Fibroblast of skin of right biceps (primary cell): ENCODE measurements at regions not wholly inside any gene's neighbourhood (a gene's known extent, or its start where the extent isn't known, plus 50 kb on each side); places are given as distances from the start of the nearest gene placed in this dataset.
"Not testable (repeated sequence)": the region's sequence is repeated elsewhere in the genome, so short reads cannot be mapped to it uniquely, and the experiment has no call there.

Source experiments
- DNase-seq: peaks from one replicate; pipeline ENCODE4 v3.0.0-alpha.2; 2013

DNA sequence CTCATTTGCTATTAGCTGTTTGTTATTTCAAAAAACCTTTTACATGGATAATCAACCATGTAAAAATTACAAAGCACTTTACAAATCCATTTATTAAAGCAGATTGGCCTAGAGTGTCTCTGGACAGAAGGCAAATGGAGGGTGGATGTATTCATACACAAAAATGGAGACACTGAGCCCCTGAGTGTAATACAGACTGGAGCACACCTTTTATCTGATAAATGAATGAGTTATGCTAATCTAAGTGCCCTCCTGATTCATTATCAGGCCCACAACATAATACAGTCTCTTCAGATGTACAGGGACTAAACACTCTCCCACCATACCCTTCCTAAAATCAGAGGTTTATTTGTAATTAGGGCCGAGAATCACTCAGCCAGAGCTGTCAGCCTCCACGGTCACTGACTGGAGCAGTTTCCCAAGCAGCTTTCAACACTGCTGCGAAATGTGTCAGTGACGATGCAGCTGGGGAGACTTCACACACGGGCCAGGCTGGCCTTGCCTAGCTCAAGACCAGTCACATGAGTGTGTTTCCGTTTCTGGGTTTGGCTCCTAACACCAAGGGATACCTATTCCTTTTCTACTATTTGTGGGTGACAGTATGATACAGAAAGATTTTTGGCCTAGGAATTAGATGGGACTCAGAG, 271.8 kb downstream of the ZIC1 start:
- DNase-seq, result no peak

DNA sequence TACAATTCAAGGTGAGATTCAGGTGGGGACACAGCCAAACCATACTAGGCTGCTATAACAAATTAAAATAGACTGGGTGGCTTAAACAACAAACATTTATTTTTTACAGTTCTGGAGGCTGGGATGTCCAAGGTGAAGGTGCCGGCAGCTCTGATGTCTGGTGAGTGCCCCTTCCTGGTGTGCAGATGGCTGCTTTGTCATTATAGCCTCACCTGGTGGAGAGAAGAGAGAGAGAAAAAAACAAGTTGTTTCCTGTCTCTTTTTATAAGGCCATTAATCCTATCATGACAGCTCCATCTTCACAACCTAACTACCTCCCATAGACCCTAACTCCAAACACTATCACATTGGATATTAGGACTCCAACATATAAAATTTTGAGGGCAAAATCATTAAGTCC, 279.7 kb downstream of the ZIC1 start:
- DNase-seq, result no peak

DNA sequence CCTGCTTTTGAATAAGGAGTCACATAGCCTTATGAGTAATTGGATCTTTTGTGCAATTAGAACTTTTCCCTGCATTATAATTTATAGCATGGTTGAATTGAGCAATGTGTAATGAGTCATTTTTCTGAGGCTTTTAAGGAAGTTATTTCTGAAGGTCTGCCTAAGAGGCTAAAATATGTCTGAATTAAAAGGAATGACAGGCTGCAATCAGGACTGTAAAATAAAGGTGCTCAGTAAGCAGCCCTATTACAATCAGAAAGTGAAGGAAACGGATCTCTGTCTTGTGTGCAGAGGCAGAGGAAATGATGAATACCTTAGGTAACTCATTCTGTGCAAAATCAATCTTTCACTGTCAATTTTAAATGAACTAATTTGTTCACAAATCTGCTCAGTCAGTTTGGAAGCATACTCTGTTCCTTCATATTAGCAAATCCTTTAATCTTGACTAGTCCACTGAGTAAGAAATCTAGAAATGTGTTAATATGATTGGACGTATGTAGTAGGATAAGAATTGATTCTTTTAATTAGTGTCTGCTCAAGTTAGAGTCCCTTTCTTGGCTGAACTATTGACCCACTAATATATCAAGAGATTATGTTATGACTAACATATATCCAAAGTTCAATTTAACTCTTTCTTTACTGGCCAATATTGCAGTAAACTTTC, 290.1 kb downstream of the ZIC1 start:
- peak; percentile 80 for DNase-seq

DNA sequence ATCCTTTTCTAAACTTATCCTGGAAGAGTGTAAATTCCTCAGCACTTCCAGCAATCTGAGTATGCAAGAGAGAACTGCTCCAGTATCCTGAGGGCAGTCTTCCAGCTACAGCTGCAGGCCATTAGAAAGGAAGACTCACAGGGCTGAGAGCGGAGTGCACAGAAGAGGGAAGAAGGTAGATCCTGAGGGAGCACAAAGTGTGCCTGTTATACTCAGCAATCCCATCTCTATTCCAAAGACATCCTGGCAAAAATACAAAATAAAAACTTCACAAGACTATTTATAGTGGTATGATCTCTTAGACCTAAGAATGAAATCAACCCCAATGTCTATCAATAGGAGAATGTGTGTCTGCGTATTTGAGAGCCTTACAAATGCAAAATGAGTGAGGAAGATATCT, 292.0 kb downstream of the ZIC1 start:
- DNase-seq, result peak; percentile 29

DNA sequence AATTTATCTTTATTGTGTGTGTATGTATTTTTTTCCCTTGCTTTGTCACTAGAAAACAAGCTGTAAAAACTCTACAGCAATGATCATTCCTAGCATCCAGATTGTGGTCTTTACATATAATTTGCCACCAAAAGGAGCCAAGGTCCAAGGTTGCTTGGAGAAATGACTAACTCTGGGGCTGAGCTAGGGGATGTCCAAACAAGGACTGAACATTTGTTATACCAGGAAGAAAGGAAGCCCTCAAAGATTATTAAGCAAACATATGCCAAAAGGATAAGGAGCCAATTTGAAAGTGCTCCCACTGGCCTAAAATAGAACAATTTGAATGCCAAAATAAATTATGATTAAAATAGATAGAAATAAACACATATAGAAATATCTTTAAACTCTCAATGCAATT, 293.3 kb downstream of the ZIC1 start:
- peak; percentile 14 for DNase-seq

DNA sequence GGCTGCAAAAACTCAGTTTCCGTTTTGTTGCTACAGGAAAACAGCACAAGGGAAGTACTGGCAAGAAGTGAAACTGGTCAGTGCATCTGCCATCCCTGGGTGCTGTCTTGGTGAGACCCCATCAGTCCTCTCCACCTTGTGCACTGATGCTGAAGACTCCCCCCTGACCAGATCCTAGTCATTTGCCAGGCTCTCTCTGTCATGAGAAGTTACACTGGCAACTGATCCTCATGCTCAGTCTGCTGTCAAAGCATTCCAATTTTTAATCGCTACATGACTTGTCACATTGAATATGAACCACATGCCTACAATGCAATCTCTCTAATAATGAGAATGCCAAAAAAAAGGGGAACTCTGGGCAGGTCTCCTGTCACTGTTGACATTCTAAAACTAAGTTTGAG, 296.5 kb downstream of the ZIC1 start:
- no peak for DNase-seq

DNA sequence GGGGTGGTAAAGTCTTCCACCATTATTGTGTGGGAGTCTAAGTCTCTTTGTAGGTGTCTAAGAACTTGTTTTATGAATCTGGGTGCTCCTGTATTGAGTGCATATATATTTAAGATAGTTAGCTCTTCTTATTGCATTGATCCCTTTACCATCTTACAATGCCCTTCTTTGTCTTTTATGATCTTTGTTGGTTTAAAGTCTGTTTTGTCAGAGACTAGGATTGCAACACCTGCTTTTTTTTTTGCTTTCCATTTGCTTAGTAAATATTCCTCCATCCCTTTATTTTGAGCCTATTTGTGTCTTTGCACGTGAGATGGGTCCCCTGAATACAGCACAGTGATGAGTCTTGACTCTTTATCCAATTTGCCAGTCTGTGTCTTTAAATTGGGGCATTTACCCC, 301.6 kb downstream of the ZIC1 start:
- DNase-seq, result not testable (repeated sequence)

DNA sequence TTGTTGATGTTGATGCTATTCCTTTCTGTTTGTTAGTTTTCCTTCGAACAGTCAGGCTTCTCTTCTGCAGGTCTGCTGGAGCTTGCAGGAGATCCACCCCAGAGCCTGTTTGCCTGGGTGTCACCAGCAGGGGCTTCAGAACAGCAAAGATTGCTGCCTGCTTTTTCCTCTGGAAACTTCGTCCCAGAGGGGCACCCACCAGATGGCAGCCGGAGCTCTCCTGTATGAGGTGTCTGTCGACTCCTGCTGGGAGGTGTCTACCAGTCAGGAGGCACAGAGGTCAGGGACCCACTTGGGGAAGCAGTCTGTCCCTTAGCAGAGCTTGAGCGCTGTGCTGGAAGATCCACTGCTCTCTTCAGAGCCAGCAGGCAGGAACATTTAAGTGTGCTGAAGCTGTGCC, 303.2 kb downstream of the ZIC1 start:
- DNase-seq, result no peak

DNA sequence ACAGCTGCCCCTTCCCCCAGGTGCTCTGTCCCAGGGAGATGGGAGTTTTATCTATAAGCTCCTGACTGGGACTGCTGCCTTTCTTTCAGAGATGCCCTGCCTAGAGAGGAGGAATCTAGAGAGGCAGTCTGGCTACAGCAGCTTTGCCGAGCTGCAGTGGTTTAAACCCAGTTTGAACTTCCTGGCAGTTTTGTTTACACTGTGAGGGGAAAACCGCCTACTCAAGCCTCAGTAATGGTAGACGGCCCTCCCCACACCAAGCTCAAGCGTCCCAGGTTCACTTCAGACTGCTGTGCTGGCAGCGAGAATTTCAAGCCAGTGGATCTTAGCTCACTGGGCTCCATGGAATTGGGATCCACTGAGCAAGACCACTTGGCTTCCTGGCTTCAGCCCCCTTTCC, 303.6 kb downstream of the ZIC1 start:
- not testable (repeated sequence) for DNase-seq

DNA sequence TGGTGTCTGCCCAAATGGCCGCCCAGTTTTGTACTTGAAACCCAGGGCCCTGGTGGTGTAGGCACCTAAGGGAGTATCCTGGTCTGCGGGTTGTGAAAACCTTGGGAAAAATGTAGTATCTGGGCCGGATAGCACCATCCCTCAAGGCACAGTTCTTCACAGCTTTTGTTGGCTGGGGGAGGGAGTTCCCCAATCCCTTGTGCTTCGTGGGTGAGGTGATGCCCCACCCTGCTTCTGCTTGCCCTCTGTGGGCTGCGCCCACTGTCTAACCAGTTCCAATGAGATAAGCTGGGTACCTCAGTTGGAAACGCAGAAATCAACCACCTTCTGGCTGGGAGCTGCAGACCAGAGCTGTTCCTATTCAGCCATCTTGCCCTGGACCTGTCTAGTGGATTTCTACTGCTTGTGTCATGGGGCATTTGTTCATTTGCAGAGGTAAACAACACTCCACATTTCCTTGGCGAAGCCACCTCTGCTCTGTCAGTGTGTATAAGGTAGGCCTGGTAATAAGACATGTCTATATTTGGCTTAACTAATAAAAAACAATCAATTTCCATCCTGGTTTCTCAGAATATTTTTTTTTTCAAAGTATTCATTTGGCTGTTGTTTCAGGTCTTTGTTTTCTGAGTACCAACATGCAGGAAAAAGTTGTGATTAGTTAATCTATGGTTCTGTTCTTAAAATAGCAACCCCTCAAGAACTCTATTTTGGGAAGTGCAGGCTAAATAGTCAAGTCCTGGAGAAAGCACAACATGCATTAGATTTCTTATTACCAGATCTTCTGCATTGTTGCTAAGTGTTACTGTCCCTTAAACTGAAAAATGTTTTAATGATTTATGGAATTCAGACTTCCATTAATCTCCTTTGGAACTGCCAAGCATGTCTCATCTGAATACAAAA, 304.3 kb downstream of the ZIC1 start:
- no peak for DNase-seq

DNA sequence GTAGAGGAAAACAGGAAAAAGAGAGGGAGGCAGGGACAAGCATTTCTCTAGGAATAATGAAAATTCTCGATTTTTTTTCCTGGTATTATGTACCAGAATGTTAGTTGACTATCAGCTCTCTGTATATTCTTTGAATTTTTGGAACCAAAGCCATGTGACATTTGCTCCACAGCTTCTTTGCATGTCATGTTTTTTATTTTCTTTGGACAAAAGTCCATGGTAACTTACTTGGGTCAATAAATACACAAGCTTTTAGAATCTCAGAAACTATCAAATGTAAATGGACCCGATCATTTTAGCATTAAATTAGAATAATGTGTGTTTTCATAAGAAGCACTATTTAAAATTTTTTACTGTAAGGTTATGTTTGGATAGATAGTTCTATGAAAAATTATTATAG, 320.5 kb downstream of the ZIC1 start:
- no peak for DNase-seq

DNA sequence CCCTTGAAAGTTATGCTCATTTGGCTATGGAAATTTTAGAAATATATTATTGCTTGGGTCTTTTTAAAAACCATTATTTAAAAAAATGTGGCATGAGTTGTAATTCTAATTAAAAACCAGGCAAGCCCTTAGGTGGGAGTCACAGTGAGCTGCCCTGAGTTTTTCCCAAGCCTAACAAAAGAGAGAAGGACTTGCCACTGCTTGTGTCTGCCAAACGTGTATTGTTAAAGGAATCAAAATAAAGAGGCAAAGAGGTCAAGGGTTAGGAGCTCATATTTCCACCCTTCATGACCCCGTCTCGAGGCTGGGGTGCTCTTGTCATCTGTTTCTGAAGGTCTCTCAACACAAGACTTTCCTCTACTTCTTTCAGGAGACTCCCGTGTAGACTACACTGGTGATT, 321.1 kb downstream of the ZIC1 start:
- DNase-seq, result no peak

DNA sequence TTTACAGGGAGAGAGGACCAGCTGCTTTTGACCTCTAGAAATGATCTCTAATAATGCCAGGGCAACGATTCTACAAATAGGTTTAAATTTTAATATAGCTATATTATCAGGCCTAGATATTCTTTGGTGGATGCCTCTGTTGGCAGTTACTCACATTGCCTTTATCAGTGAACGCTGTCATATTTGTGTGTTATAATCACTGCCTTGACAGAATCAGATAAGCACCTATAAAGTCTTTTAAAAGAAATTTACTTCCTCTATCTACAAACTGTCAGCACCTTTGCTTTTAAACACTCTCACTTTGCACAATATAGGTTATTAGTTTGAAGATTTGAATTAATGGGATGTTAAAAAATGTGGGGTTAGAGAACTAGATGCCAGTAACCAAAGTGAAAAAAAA, 324.1 kb downstream of the ZIC1 start:
- no peak for DNase-seq

DNA sequence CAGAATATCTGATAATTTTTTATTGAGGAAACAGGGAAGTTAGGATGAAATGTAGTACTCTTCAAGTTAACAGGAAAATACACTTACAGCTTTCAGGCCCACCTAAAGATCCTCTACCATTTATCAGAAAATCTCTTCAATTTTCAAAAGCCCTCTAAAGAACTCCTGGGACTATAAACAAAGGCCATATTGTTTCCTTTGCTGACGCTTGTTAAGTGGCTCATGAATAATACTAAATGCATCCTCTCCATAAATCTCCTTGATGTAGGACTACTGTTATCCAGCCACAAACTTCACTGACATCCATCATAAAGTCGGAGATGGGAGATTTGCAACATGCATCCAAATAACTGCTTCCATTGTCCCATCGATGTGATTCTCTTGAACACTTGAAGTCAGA, 326.5 kb downstream of the ZIC1 start:
- DNase-seq, result no peak

DNA sequence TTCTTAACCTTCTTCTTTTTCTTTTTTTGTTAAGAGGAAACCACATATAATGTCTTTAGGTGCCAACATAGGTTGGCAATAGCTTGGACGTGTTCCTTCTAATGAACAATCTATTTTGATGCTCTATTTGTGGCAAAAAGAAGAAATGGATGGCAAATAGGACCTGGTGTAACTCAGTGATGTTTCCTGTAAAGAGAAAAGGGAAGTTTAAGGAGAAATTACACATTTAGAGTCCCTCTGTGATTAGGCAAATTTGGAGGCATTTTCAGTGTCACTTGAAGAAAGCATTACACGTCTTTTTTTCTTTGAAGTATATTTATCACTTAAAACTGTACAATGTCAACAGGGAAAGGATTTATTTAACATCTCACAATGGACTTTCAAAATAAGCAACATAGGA, 327.1 kb downstream of the ZIC1 start:
- no peak for DNase-seq

DNA sequence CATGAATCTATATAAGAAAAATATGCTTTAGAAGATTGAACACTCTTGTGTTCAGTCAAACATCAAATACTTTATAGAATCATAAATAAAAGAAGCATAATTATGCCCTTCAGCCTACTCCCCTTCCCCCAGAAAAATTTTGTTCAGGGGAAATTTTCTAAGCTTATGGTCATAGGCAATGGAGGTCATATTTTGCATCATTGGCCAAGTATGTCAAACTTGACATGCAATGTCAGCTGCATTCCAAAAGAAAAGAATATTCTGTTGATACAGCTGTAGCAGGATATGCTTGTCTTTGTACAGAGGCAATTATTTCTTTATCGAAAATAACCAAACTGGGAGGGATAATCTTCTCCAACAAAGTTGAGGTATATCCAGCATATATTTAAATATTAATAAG, 328.2 kb downstream of the ZIC1 start:
- peak; percentile 18 for DNase-seq

DNA sequence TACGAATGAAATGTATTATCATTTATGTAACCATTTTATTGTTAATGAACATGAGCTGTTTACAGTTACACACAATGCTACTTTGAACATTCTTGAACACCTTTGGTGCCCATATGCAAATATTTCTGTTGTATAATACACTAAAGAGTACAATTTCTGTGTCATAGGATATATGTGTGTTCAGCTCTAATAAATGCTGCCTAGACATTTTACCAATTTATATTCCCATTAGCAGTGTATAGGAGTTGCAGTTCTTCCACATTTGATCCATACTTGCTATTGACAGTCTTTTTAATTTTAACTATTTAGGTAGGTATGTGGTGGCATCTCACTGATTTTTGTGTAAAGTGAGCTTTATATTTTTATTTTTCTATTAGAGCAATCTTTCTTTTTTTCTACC, 331.8 kb downstream of the ZIC1 start:
- no peak for DNase-seq

DNA sequence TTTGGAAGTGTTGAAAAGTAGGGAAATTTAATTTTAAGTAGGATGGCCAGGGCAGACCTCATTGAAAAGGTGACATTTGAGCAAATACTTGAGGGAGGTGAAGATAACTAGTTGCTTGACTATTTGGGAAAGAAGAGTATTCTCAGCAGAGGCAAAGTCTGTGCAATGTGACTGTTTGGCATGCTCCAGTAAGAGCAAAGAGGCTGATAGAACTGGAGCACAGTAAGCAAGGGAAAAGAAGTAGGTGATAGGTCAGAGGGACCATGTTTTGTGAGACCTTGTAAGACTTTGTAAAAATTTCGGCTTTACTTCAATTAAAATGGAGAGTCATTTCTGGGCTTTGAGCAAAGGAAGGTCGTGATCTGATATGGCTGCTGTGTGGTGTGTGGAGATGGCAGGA, 335.8 kb downstream of the ZIC1 start:
- DNase-seq, result no peak

DNA sequence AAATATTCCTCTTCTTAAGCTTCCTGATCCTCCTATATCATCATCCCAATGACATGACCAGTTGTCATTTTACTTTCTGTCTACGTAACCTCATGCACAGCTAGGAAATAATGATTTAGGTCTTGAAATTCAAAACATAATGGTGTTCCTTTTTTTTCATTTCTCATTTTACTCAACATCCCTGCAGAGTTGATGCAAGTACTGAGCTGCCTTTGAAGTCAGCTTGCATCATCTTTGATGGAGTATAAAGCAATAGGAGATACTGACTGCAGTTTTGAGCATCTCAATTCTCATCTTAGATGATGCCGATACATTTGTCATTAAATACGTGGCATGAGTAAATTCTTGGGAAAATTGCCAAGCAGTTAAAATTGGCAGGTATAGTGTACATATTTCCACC, 346.1 kb downstream of the ZIC1 start:
- no peak for DNase-seq

DNA sequence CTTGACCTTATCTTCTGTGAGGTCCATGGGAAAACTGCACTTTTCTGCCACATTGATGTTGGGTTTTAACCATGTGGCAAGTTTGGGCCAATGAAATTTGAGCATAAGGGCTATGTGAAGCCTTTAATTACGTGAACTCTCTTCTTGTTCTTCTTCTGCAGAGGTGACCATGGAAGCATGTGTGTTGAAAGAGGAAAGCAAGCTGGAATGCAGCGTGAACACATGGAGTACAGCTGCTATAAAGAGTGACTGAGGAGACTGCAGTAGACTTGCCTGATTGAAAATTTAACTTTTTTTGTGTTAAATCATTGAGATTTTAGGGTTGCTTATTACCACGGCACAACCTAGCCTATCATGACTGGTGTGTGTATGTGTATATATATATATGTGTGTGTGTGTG, 347.3 kb downstream of the ZIC1 start:
- DNase-seq, result no peak

DNA sequence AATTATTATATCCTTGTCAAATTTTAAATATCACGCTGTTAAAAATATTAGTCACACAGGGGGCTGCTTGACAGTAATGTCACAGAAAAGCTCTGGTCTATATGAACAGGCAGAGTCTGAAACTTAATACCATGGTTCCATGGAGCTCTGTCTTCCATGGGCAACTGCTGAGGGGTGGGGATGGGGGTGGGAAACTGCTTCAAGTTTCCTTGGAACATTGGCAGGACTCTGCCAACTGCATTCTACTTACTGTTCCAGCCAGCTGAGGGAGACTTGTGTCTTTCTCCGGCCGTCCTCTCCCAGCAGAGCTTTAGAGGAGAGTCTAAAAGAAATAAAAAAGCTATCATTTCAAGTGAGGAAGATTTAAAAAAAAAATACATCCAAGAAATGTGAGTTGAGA, 348.7 kb downstream of the ZIC1 start:
- no peak for DNase-seq

DNA sequence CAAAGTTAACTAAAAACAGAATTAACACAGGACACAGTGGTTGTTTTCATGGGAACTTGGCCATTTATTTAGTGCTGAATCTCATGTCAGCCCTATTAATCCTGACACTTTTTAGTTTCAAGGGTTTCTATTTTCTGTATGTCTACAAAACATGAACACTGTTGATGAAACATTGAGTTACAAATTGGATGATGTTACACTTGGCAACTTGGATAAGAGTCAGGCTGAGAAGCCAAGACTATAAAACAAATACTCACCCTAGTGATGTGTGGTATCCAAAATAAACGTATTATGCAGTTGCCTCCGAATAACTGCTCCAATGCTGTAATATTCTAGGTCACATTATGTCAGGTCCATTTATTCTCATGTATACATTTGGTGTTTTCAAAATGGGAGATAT, 349.6 kb downstream of the ZIC1 start:
- DNase-seq, result peak; percentile 26

DNA sequence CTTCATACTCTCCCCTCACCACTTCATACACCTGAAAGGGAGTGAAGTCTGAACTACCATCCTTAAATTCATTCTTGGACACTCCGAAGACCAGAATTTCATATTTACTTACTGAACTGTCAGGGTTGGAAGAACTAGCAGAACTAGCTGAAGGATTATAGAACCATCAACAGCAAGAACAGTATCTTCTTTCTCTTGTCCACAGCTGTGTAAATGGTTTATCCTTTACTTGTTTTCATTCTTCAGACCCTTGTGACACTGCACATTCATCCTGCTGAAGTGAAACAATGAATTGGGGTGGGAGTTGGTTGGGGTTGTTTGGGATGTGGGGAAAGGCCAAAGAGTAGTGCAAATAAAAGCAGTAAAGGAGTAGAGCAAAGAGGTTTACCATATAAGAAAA, 350.9 kb downstream of the ZIC1 start:
- DNase-seq, result no peak

DNA sequence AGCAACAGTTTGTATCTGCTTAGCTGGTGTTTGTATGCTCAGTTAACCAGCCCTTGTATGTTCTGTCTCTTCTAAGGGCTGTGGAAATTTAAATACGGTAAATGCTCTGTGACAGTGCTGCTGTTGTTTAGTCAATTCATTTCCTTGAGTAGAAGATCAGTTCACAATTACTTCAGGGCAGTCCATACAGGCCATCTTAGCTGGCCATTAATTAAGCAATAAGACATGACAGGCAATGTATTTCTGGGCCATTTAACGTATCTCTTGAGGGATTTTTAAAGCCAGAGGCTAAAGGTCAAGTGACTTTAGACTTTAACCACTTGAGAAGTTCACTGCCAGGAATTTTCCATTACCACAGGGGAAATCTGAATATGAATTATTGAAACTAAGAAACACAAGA, 351.8 kb downstream of the ZIC1 start:
- DNase-seq, result no peak
